HepG2 (cell line): ENCODE measurements at regions not wholly inside any gene's neighbourhood (a gene's known extent, or its start where the extent isn't known, plus 50 kb on each side); places are given as distances from the start of the nearest gene placed in this dataset.

Experiments used
- ATAC-seq: fragments of 200-7000 bp; cut with Tn5 transposase; 3 replicates; pipeline ENCODE4 v1.9.1; 2020; ENCODE audit warnings: mild to moderate bottlenecking, moderate library complexity
- BruUV-seq: library from RNA; stranded (reverse); fragments of 400-500 nt; replicated peaks from 2 replicates; lab custom pipeline; 2021; lab: Mats Ljungman, UMichigan
- CTCF ChIA-PET: fragments of 300-600 bp; formaldehyde crosslinking; extraction: SDS; loops from one replicate; lab custom pipeline; 2021; ENCODE audit warnings: low total read pairs, inconsistent platforms, low intra/inter-chr PET ratio; lab: Yijun Ruan, JAX
- POLR2A ChIA-PET: fragments of 350-600 bp; sonication (Branson Sonifier 250); formaldehyde crosslinking; loops from one replicate; lab custom pipeline; 2020; ENCODE audit warnings: antibody characterized with exemption, inconsistent platforms; lab: Yijun Ruan, JAX
- DNase-seq: peaks from one replicate; pipeline ENCODE4 v3.0.0-alpha.2; 2015; ENCODE audit warnings: low spot score
- FAIRE-seq: peaks from 3 replicates; lab custom pipeline; 2011; peaks lifted over from hg19 to GRCh38; lab: Jason Lieb, UNC
- H2AFZ ChIP-seq: one replicate; pipeline ENCODE4 v1.6.1; 2011; ENCODE audit warnings: low read length, inconsistent platforms
- H3K27ac ChIP-seq: fragments of 300-600 bp; 3 replicates; pipeline ENCODE4 v1.8.0; 2011; ENCODE audit warnings: mixed run types, mild to moderate bottlenecking, mixed read lengths, low read length, inconsistent platforms; ENCODE audit not compliant: insufficient read depth; ENCODE audit errors: extremely low read length
- H3K27me3 ChIP-seq, 2 experiments: fragments of 200-600 bp in 1 of 2; 2 replicates in 1 of 2; 3 replicates in 1 of 2; pipeline versions ENCODE4 v1.6.0 to v1.8.0; 2011; ENCODE audit warnings: low read length in 2 of 2, mild to moderate bottlenecking in 2 of 2, moderate library complexity in 2 of 2, inconsistent platforms in 1 of 2; ENCODE audit not compliant: insufficient read depth in 2 of 2, control insufficient read depth in 1 of 2
- H3K36me3 ChIP-seq, 2 experiments: fragments of 200-600 bp in 1 of 2; replicated peaks in 1 of 2; 2 replicates in 1 of 2; 3 replicates in 1 of 2; pipeline versions ENCODE4 v1.5.1 to v1.8.0; 2011; ENCODE audit warnings: low read length in 2 of 2, inconsistent platforms in 1 of 2; ENCODE audit not compliant: insufficient read depth in 2 of 2, control insufficient read depth in 1 of 2
- H3K4me1 ChIP-seq: 2 replicates; pipeline ENCODE4 v1.5.1; 2012; ENCODE audit warnings: low read length, inconsistent platforms; ENCODE audit not compliant: insufficient read depth
- H3K4me2 ChIP-seq: 2 replicates; pipeline ENCODE4 v1.6.0; 2011; ENCODE audit warnings: low read depth, low read length, inconsistent platforms
- H3K4me3 ChIP-seq, 3 experiments: fragments of 200-600 bp in 1 of 3; sonication (generic), shearing (Covaris generic) in 1 of 3; replicated peaks in 1 of 3; 2 replicates each; pipeline ENCODE4 v1.5.1; 2011 to 2016; ENCODE audit warnings: low read length in 3 of 3, inconsistent platforms in 2 of 3, low read depth in 2 of 3, mild to moderate bottlenecking in 2 of 3, control low read depth in 1 of 3, mixed read lengths in 1 of 3; ENCODE audit not compliant: insufficient read depth in 1 of 3
- H3K79me2 ChIP-seq: one replicate; pipeline ENCODE4 v1.6.1; 2011; ENCODE audit warnings: low read length, inconsistent platforms; ENCODE audit not compliant: insufficient read depth
- H3K9ac ChIP-seq: 2 replicates; pipeline ENCODE4 v1.6.0; 2011; ENCODE audit warnings: mild to moderate bottlenecking, low read depth, low read length, inconsistent platforms; ENCODE audit not compliant: insufficient read depth
- H3K9me3 ChIP-seq: 2 replicates; pipeline ENCODE4 v1.5.1; 2012; ENCODE audit warnings: mild to moderate bottlenecking, low read length
- H4K20me1 ChIP-seq: 2 replicates; pipeline ENCODE4 v1.6.0; 2011; ENCODE audit warnings: inconsistent platforms, mild to moderate bottlenecking, low read length, moderate library complexity; ENCODE audit not compliant: insufficient read depth
- ARID3A ChIP-seq: IDR thresholded peaks from 2 replicates; pipeline ENCODE4 v1.6.1; 2012; ENCODE audit warnings: low read depth, low read length, improper control_type of control experiment
- NFAT5 ChIP-seq: sonication (generic); formaldehyde crosslinking; IDR thresholded peaks from 2 replicates; pipeline ENCODE4 v1.4.0; 2020; ENCODE audit warnings: missing genetic modification reagents
- ZNF230 ChIP-seq: sonication (generic); formaldehyde crosslinking; IDR thresholded peaks from 2 replicates; pipeline ENCODE4 v1.4.0; 2020; ENCODE audit warnings: mild to moderate bottlenecking, missing genetic modification reagents
- ZNF318 ChIP-seq: sonication (generic); formaldehyde crosslinking; IDR thresholded peaks from 2 replicates; pipeline ENCODE4 v1.4.0; 2020; ENCODE audit warnings: mild to moderate bottlenecking, missing genetic modification reagents
- ZNF577 ChIP-seq: sonication (generic); formaldehyde crosslinking; IDR thresholded peaks from 2 replicates; pipeline ENCODE4 v1.4.0; 2020; ENCODE audit warnings: mild to moderate bottlenecking, low read depth, missing genetic modification reagents, borderline replicate concordance
- ZNF703 ChIP-seq: sonication (generic); formaldehyde crosslinking; IDR thresholded peaks from 2 replicates; pipeline ENCODE4 v1.5.1; 2020; ENCODE audit warnings: missing genetic modification reagents, mild to moderate bottlenecking, moderate library complexity, borderline replicate concordance
- WGBS: methylation state at CpG from one replicate; pipeline ENCODE4 v1.1.6; 2017; ENCODE audit warnings: low lambda C conversion rate; 5-methylcytosine and 5-hydroxymethylcytosine counted together
- in situ Hi-C: cut with HindIII; loops from 2 replicates; pipeline ENCODE4 v1.10.0; 2017; ENCODE audit warnings: low pct_unique_long_range_greater_than_20kb; ENCODE audit not compliant: extremely low pct_ligation_motif_present
- intact Hi-C: fragments of 100-400 bp; cut with micrococcal nuclease; formaldehyde crosslinking; loops from one replicate; pipeline ENCODE4 v1.10.0; 2022; ENCODE audit not compliant: unreplicated experiment

GRCh38 chr12:131223791-131224225 lies 270.1 kb downstream of the ADGRD1 start:
- DNase-seq (no peak), ATAC-seq (no peak), FAIRE-seq (no peak)
- Histone ChIP-seq H3K36me3 (no peaks in the 10 kb centered on the region), H3K9ac (no peak overlapping the region), H3K9me3 (no peaks in the 10 kb centered on the region), H3K4me2 (no peak overlapping the region), H2AFZ (no peak overlapping the region), H3K4me1 (no peaks in the 10 kb centered on the region), H4K20me1 (no peaks in the 10 kb centered on the region), H3K4me3 (no peak overlapping the region), H3K27me3 (peaks cover 2% of the 10 kb centered on the region in 2 experiments; a peak in 1 of 5 replicates), H3K27ac (no peak overlapping the region), H3K79me2 (no peaks in the 10 kb centered on the region)
- in situ Hi-C loops = loop anchor here (10.0 kb wide), 1 partner anchor 211 kb away; no protein-coding TSS in a partner anchor
- ChIA-PET POLR2A (no interaction called here), CTCF (no interaction called here)
- intact Hi-C loops = no loop called here
- 80% methylated on average over 4 of the region's 13 CpGs for WGBS
- no TSS peak for BruUV-seq
- TF ChIP-seq ZNF703 (CRISPR knock-in tag) (no peak), ZNF318 (CRISPR knock-in tag) (no peak), NFAT5 (no peak), ARID3A (no peak), ZNF230 (no peak), ZNF577 (CRISPR knock-in tag) (no peak)
